ENCODE measurements at regions not wholly inside any gene's neighbourhood (a gene's known extent, or its start where the extent isn't known, plus 50 kb on each side); places are given as distances from the start of the nearest gene placed in this dataset.

- no peaks in the 10 kb centered on the region for H3K9me3 ChIP-seq (ENCODE audit: low read depth, low read length)
- no peaks in the 10 kb centered on the region for H3K27me3 ChIP-seq (ENCODE audit: insufficient read depth, low read length)
- H3K4me3 ChIP-seq (ENCODE audit: low read length), result no peak overlapping the region
- no peaks in the 10 kb centered on the region for H3K4me1 ChIP-seq (ENCODE audit: insufficient read depth, low read length)
Measured at GRCh38 chr22:47573141-47573540, 810.7 kb downstream of the TBC1D22A start.

- H3K4me1 ChIP-seq (ENCODE audit: insufficient read depth, low read length), result no peaks in the 10 kb centered on the region
- no peaks in the 10 kb centered on the region for H3K27me3 ChIP-seq (ENCODE audit: insufficient read depth, low read length)
- no peak overlapping the region for H3K4me3 ChIP-seq (ENCODE audit: low read length)
- no peaks in the 10 kb centered on the region for H3K9me3 ChIP-seq (ENCODE audit: low read depth, low read length)
Measured at GRCh38 chr22:47572443-47572842, 810.0 kb downstream of the TBC1D22A start.

DNA sequence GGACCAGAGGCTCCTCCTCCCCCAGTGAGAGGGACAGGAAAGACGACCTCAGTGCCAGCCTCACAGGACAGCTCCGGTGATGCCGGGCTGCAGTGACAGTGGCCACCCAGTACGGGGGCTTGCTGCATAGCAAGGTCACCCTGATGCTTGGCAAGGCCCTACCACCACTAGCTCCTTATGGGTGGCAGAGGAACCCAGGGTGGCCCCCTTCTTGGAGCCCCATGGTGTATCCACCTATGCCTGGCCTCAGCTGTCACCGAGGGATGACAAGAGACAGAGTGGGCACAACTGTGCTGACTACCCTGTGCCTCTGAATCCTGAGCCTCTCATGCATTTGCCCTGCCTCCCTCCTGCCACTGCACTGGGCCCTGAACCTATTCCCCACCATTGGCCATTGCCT lies 809.2 kb downstream of the TBC1D22A start:
- Histone ChIP-seq H3K4me1 (ENCODE audit: insufficient read depth, low read length) (no peaks in the 10 kb centered on the region), H3K4me3 (ENCODE audit: low read length) (no peak overlapping the region), H3K27me3 (ENCODE audit: insufficient read depth, low read length) (no peaks in the 10 kb centered on the region), H3K9me3 (ENCODE audit: low read depth, low read length) (no peaks in the 10 kb centered on the region)

- no peak overlapping the region for H3K4me3 ChIP-seq (ENCODE audit: low read length)
- H3K4me1 ChIP-seq (ENCODE audit: insufficient read depth, low read length), result no peaks in the 10 kb centered on the region
- no peaks in the 10 kb centered on the region for H3K9me3 ChIP-seq (ENCODE audit: low read depth, low read length)
- H3K27me3 ChIP-seq (ENCODE audit: insufficient read depth, low read length), result no peaks in the 10 kb centered on the region
Measured at GRCh38 chr22:47570851-47571250, 808.4 kb downstream of the TBC1D22A start.

GRCh38 chr22:47570300-47570685 lies 807.8 kb downstream of the TBC1D22A start:
- H3K9me3 ChIP-seq (ENCODE audit: low read depth, low read length), result no peaks in the 10 kb centered on the region
- H3K27me3 ChIP-seq (ENCODE audit: insufficient read depth, low read length), result no peaks in the 10 kb centered on the region
- no peak overlapping the region for H3K4me3 ChIP-seq (ENCODE audit: low read length)

DNA sequence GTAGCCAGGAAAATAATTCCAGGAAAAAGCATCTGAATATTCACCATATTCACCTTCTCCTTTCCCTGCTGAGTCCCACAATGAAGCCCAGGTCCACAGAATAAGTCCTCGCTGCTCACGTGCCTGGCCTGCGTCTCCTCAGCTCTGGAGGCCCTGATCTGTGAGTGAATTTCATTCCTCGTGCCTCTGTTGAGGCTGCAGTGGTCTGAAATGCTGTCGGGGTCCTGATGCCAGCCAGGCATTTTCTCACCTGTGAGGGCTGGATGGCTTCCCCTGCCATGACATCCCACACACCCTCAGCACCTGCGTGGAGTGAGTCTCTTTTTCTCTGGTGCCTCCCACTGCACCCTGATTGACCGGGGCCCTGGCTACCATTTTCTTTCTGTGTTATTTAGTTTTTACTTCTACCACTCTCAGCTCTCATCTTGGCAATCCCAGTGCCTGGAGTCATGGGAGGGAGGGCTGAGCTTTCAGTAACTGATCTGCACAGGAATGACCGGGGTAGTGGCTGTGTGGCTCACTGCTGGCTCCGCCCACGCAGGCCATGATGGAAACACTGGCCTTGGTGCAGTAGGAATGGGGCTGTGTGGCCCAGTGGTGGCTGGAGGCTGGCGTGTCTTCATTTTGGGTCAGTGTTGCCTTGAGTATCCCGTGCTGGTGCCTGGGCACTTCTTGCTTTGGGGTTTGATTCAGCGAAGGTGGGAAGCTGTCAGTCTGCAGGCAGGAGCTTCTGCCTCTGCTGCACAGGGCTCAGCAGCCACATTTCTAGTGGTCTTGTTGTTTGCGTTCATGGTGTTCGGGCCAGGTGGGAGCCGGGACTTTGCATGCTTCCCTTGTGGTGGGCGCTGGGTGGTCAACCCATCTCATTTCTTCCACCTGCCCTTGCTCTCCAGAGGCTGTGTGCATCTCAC lies 807.2 kb downstream of the TBC1D22A start:
- H3K4me3 ChIP-seq (ENCODE audit: low read length), result no peak overlapping the region
- H3K27me3 ChIP-seq (ENCODE audit: insufficient read depth, low read length), result no peaks in the 10 kb centered on the region
- H3K9me3 ChIP-seq (ENCODE audit: low read depth, low read length), result no peaks in the 10 kb centered on the region
- no peaks in the 10 kb centered on the region for H3K4me1 ChIP-seq (ENCODE audit: insufficient read depth, low read length)

More at GRCh38 chr22:47570300-47570685, 807.8 kb downstream of the TBC1D22A start:
- H3K4me1 ChIP-seq (ENCODE audit: insufficient read depth, low read length), result no peaks in the 10 kb centered on the region

- H3K4me3 ChIP-seq (ENCODE audit: low read length), result no peak overlapping the region
- H3K9me3 ChIP-seq (ENCODE audit: low read depth, low read length), result no peaks in the 10 kb centered on the region
- no peaks in the 10 kb centered on the region for H3K27me3 ChIP-seq (ENCODE audit: insufficient read depth, low read length)
- H3K4me1 ChIP-seq (ENCODE audit: insufficient read depth, low read length), result no peaks in the 10 kb centered on the region
Measured at GRCh38 chr22:47568700-47569099, 806.2 kb downstream of the TBC1D22A start.

DNA sequence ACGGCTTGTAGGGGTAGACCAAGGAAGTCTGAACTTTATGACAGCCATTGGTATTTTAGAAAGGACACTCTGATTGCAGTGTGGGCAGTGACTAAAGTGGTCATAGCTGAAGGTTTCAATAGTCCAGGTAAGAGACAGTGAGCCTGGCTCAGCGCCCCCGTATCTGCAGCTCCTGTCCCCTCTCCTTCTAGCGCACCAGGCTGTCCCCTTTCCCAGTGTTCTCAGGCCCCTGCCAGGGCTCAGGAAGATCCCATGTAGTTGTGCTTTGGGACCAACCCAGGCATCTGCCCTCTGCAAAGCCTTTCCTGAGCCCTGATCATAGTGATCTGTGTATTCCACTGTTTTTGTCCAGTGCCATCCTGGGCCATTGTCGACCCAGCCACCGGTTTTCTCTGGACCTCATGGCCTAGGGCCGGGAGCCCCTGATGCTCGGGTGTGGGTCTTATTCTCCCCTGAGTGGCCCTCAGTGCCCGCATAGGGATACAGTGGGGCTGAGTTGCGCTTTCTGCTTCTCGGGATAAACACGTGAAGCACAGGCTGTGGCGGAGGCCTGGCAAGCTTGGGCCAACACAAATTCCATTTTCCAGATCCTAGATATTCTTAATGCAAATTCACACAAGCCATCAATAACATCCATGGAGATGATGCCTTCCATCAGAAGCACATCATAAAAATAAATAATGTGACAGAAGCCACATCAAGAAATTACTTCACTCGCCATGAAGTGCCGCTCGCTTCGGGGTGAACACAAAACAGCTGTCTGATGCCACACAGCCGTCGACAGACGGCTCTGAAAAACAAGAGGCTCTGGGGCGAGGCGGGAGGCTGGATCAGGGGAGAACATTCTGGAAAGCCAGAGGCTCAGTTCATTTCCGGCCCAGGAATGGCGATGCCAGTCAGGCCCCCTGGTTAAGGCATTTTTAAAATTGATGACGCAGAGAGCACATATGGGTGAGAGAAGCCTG lies 805.0 kb downstream of the TBC1D22A start:
- H3K9me3 ChIP-seq (ENCODE audit: low read depth, low read length), result no peaks in the 10 kb centered on the region
- no peak overlapping the region for H3K4me3 ChIP-seq (ENCODE audit: low read length)
- no peaks in the 10 kb centered on the region for H3K4me1 ChIP-seq (ENCODE audit: insufficient read depth, low read length)
- H3K27me3 ChIP-seq (ENCODE audit: insufficient read depth, low read length), result no peaks in the 10 kb centered on the region

DNA sequence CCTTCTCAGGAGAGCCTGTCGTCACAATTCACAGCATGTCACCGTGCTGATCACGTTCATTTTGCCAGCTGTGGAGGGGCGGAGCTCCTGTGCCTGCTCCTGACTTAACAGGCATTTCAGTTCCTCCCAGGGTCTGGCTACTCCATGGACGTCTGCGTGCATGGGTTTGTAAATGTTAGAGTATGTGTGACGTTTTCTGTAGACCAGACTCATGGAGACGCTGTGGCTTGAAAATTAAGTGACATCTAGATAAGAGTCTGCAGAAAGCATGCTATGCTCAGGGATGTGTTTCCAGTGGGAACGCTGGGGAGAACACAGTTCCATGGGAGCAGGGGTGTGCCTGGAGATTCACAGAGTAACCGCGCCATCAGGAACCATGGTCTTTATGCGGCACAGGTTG lies 804.0 kb downstream of the TBC1D22A start:
- Histone ChIP-seq H3K4me3 (ENCODE audit: low read length) (no peak overlapping the region), H3K4me1 (ENCODE audit: insufficient read depth, low read length) (no peaks in the 10 kb centered on the region), H3K9me3 (ENCODE audit: low read depth, low read length) (no peaks in the 10 kb centered on the region), H3K27me3 (ENCODE audit: insufficient read depth, low read length) (no peaks in the 10 kb centered on the region)

- Histone ChIP-seq H3K9me3 (ENCODE audit: low read depth, low read length) (no peaks in the 10 kb centered on the region), H3K4me3 (ENCODE audit: low read length) (no peak overlapping the region), H3K27me3 (ENCODE audit: insufficient read depth, low read length) (no peaks in the 10 kb centered on the region)
Measured at GRCh38 chr22:47565607-47566006, 803.2 kb downstream of the TBC1D22A start.

DNA sequence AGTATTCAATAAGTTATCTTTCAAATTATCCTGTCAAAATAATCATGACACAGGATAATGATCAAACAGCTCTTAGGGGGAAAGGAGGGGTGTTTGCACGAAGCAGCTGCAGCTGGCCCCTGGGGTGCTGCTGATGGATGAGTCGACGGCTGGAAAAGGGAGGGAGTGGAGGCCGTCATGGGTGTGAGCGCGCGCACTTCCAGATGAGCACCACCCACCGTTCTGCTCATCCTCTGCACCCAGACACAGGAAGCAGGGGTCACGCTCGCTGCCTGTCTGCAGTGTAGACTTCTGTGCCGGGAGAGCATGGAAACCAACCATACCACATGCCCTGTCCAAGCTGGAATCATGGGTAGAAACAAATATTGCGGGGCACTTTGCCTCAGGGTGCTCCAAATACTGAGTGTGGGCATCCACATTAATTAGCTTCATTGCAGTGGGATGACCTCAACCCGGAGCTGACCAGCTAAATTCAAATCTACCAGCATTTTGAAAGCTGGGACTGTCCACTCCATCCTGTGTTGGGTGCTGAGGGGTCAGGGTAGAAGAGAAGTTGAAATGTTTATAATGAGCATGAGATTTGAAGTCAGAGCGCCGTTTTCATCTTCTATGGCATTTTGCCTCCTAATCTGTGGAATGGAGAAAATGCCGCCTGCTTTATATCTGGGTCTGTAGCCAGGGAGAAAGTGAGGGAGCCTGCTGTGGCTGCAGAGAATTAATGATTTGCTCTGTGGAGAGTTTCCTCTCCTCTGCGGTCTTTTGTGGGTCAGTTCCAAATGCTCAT lies 802.4 kb downstream of the TBC1D22A start:
- H3K9me3 ChIP-seq (ENCODE audit: low read depth, low read length), result no peaks in the 10 kb centered on the region
- H3K4me3 ChIP-seq (ENCODE audit: low read length), result no peak overlapping the region
- H3K27me3 ChIP-seq (ENCODE audit: insufficient read depth, low read length), result no peaks in the 10 kb centered on the region
- no peaks in the 10 kb centered on the region for H3K4me1 ChIP-seq (ENCODE audit: insufficient read depth, low read length)

More at GRCh38 chr22:47565607-47566006, 803.2 kb downstream of the TBC1D22A start:
- H3K4me1 ChIP-seq (ENCODE audit: insufficient read depth, low read length), result no peaks in the 10 kb centered on the region

DNA sequence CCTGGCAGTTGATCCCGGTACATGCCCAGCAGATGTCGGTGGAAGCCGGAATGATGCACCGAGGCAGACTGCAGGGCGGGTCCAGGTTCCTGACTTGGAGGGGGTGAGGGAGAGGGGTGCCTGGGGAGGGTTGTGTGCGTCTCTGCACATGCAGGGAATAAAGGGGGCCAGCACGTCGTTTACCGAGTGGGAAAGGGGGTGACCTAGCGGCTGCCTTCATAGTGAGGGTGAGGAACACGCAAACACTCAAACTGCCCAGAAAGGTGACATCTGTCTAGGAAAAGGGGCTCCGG lies 801.7 kb downstream of the TBC1D22A start:
- Histone ChIP-seq H3K27me3 (ENCODE audit: insufficient read depth, low read length) (no peaks in the 10 kb centered on the region), H3K9me3 (ENCODE audit: low read depth, low read length) (no peaks in the 10 kb centered on the region), H3K4me3 (ENCODE audit: low read length) (no peak overlapping the region), H3K4me1 (ENCODE audit: insufficient read depth, low read length) (no peaks in the 10 kb centered on the region)

DNA sequence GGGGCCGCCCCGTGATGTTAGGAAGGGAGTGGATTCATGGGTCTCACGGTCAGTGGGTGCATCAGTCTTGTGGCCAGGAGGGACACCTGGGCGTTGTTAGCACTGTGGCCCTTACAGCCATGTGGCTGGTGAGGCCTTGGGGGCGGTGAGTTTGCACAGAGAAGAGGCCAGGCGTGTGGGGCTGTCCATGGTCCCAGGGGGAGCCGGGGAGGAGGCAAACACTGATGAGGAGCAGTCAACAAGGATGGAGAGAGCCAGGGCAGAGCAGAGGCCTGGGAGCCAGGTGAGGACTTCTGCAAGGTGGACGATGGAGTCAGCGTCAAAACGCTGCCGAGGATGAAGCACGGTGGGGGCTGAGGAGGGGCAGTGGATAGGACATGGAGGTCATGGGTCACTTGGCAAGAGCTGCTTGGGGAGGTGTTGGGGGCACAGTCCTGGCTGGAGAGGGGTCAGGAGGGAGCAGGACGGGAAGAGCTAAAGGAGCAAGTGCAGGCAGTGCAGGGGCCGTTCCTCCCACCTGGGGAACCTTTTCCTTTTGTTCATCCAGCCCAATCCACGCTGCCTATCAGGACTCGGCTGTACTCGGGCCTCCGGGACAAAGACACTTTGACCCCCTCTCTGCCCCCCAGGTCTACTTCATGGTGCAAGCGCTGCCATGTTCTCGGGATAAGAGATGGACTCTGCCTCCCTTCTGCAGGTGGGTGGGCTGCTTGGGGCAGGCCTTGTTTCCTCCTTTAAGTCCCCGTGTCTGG lies 801.1 kb downstream of the TBC1D22A start:
- Histone ChIP-seq H3K9me3 (ENCODE audit: low read depth, low read length) (no peaks in the 10 kb centered on the region), H3K27me3 (ENCODE audit: insufficient read depth, low read length) (no peaks in the 10 kb centered on the region), H3K4me1 (ENCODE audit: insufficient read depth, low read length) (no peaks in the 10 kb centered on the region), H3K4me3 (ENCODE audit: low read length) (no peak overlapping the region)

DNA sequence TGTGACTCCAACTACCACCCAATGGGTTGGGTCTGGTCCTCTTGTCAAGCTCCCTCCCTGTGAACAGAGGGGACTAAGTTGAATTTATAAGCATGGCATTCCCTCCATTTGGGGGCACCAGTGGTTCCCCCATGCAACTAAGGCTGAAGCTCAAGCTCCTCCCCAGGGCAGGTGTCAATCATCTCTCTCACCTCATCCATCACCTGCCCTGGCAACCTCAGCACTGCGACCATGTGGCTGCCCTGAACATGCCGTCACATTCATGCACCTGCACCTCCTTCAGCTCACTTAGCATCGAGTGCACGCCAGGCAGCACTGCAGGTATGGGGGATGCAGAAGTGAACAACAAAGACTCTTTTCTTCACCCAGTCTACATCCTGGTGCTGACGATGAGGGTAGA lies 799.3 kb downstream of the TBC1D22A start:
- Histone ChIP-seq H3K4me3 (ENCODE audit: low read length) (no peak overlapping the region), H3K9me3 (ENCODE audit: low read depth, low read length) (peaks cover 7% of the 10 kb centered on the region), H3K4me1 (ENCODE audit: insufficient read depth, low read length) (no peaks in the 10 kb centered on the region), H3K27me3 (ENCODE audit: insufficient read depth, low read length) (no peaks in the 10 kb centered on the region)

All from mononuclear cell (primary cell).